HG03565 (cell line): ENCODE measurements at regions not wholly inside any gene's neighbourhood (a gene's known extent, or its start where the extent isn't known, plus 50 kb on each side); places are given as distances from the start of the nearest gene placed in this dataset.
A peak's percentile ranks its signal among the peaks of the same experiment; 100 is the strongest.
"Not testable (repeated sequence)": the region's sequence is repeated elsewhere in the genome, so short reads cannot be mapped to it uniquely, and the experiment has no call there.

Experiments
- ATAC-seq: cut with Tn5 transposase; IDR thresholded peaks from one replicate; pipeline ENCODE4 v1.9.1; 2021; ENCODE audit warnings: mild to moderate bottlenecking, moderate library complexity; ENCODE audit not compliant: unreplicated experiment

GRCh38 chr18:34280000-34280399, 55.3 kb upstream of the NOL4 start:
- ATAC-seq, result no peak

- ATAC-seq, result no peak
Measured at GRCh38 chr18:34280653-34281052, 55.9 kb upstream of the NOL4 start.

GRCh38 chr18:34281290-34281689, 56.6 kb upstream of the NOL4 start:
- ATAC-seq, result no peak

GRCh38 chr18:34281722-34282121, 57.0 kb upstream of the NOL4 start:
- no peak for ATAC-seq

GRCh38 chr18:34283506-34283905, 58.8 kb upstream of the NOL4 start:
- ATAC-seq, result no peak

GRCh38 chr18:34287825-34288224, 63.1 kb upstream of the NOL4 start:
- no peak for ATAC-seq

- ATAC-seq, result no peak
Measured at GRCh38 chr18:34292594-34292993, 67.9 kb upstream of the NOL4 start.

GRCh38 chr18:34297287-34297686, 72.6 kb upstream of the NOL4 start:
- no peak for ATAC-seq

GRCh38 chr18:34299828-34300227, 75.1 kb upstream of the NOL4 start:
- no peak for ATAC-seq

- ATAC-seq, result no peak
Measured at GRCh38 chr18:34311468-34311867, 86.8 kb upstream of the NOL4 start.

GRCh38 chr18:34314847-34315246, 90.1 kb upstream of the NOL4 start:
- ATAC-seq, result no peak

- no peak for ATAC-seq
Measured at GRCh38 chr18:34315591-34316352, 91.1 kb upstream of the NOL4 start.

- ATAC-seq, result no peak
Measured at GRCh38 chr18:34320267-34320666, 95.6 kb upstream of the NOL4 start.

- peak; percentile 90 for ATAC-seq
Measured at GRCh38 chr18:34321066-34321465, 96.4 kb upstream of the NOL4 start.

- ATAC-seq, result peak; percentile 53
Measured at GRCh38 chr18:34322365-34323289, 97.9 kb upstream of the NOL4 start.

GRCh38 chr18:34329840-34330239, 105.1 kb upstream of the NOL4 start:
- ATAC-seq, result no peak

GRCh38 chr18:34330308-34330707, 105.6 kb upstream of the NOL4 start:
- ATAC-seq, result no peak

GRCh38 chr18:34330907-34331306, 106.2 kb upstream of the NOL4 start:
- ATAC-seq, result not testable (repeated sequence)

- not testable (repeated sequence) for ATAC-seq
Measured at GRCh38 chr18:34331343-34331742, 106.6 kb upstream of the NOL4 start.

- no peak for ATAC-seq
Measured at GRCh38 chr18:34339155-34339554, 114.4 kb upstream of the NOL4 start.

GRCh38 chr18:34342960-34343359, 118.2 kb upstream of the NOL4 start:
- ATAC-seq, result no peak

GRCh38 chr18:34345738-34346137, 121.0 kb upstream of the NOL4 start:
- no peak for ATAC-seq
